ENCODE measurements at regions not wholly inside any gene's neighbourhood (a gene's known extent, or its start where the extent isn't known, plus 50 kb on each side); places are given as distances from the start of the nearest gene placed in this dataset.

GRCh38 chr5:23353286-23353685 is 154.1 kb upstream of the PRDM9 start:
- no peak for DNase-seq

DNA sequence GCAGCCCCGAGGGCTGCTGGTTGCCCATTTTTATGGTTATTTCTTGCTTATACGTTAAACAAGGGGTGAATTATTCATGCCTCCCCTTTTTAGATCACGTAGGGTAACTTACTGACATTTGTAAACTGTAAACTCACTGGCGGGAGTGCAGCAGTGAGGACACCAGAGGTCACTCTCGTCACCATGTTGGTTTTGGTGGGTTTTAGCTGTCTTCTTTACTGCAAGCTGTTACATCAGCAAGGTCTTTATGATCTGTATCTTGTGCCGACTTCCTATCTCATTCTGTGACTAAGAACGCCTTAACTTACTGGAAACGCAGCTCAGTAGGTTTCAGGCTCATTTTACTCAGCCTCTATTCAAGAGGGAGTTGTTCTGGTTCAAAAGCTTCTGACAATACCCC is 155.0 kb upstream of the PRDM9 start:
- DNase-seq, result no peak

DNA sequence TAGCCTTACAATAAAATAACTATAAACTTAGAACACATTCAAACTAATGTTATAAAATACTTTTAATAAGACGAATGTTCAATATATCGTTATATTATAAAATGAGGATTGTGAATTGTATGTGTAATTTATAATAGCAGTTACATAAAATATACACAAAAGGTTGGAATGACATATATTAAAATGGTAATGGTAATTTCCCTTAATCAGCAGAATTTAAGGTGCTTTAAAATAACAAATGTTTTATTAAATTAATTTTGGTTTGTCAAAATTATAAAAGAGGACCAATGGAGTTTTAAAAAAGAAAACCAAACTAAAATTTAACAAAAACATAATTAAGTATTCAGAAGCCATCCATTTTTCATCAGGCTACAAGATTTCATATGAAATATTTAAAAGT is 164.3 kb upstream of the PRDM9 start:
- no peak for DNase-seq

GRCh38 chr5:23332650-23333251 is 174.7 kb upstream of the PRDM9 start:
- DNase-seq, result no peak

DNA sequence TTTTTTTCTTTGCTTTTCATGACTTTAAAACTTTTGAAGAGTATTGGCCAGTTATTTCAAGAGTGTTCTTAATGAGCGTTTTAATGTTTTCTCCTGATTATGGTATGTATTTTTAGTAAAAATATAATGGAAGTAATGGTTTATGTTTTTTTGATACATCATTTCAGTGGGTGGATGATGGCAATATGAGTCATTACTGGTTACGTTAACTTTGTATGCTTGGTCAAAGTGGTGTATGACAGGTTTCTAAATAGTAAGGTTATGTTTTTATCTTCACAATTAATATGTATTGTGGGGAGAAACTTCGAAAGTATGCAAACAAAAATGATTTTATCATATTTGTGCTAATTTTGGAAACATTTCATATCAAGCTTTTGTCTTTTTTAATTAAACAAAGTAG is 176.7 kb upstream of the PRDM9 start:
- no peak for DNase-seq

DNA sequence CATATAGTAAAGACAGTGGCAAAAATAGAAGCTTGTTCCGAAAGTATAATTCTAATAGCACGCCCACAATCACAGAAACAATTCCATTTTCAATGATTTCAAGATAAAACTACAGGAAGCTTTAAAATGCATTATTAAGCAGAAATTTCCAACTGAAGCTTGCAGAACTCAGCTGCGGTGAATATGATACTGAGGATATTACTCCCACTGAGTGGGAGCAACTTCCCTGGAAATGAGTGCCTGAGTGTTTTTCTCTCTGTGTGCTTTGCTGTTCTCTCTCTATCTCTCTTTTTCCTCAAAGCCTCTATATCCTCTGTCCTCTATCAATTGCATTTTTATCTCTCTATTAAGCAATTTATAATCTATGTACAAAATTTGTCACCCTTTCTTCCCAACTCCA is 187.5 kb upstream of the PRDM9 start:
- DNase-seq, result no peak

DNA sequence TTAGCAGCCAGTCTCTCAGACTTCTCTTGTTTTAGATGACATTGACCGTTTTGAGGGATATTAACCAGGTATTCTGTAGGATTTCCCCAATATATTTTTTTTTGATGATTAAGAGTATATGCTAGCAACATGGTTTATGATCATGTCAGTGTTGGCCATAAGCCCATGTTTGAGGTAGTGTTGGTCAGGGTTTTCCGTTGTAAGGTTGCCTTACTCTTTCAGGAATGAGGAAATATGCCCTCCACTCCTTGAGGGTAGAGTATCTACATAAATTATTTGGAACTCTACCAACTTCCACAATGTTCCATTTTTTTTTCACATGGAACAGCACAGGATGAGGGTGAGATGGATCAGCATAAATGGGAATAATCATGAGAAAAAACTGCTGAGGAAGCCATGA is 188.4 kb upstream of the PRDM9 start:
- no peak for DNase-seq

GRCh38 chr5:23318166-23318565 is 189.2 kb upstream of the PRDM9 start:
- DNase-seq, result no peak

GRCh38 chr5:23316060-23316591 is 191.3 kb upstream of the PRDM9 start:
- DNase-seq, result no peak

GRCh38 chr5:23314827-23315226 is 192.6 kb upstream of the PRDM9 start:
- DNase-seq, result no peak

GRCh38 chr5:23305055-23305454 is 202.4 kb upstream of the PRDM9 start:
- DNase-seq, result no peak

- no peak for DNase-seq
Measured at GRCh38 chr5:23303836-23304235, 203.6 kb upstream of the PRDM9 start.

DNA sequence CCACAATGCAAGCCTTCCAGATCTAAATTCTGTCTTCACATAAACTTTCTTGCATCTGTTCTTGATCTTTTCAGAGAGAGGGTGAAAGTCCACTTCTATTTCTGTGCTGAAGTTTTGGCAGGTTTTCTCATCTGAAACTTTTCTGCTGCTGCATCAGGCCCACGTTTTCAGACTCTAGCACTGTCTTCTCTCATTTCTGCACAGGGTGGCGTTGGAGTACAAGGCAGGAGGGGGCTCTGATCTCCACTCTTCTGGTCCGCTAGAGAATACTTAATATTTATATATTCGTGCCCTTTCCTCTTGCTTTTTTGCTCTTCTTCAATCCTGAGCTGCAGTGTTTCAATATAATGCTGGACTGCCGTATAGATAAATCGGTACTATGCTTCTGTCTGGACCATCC is 204.0 kb upstream of the PRDM9 start:
- no peak for DNase-seq

- no peak for DNase-seq
Measured at GRCh38 chr5:23302438-23302837, 205.0 kb upstream of the PRDM9 start.

GRCh38 chr5:23289162-23289561 is 218.2 kb upstream of the PRDM9 start:
- DNase-seq, result no peak

DNA sequence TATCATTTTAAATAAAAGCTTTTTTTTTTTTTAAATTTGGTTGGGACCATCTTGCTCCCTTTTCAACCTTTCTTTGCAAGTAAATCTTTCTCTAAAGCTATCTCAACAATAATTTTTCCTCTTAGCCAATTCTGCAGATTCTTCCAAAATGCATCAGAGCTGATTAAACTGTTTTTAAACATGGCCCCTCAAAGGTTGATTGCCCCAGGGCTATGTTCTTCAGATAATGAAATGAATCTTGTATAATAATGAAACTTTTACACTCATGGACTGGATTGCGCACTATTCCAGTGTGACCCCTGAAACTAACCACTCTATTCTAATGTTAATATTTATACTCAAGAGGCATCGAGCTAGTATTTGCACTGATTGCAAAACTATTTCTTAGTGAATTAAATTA is 222.8 kb upstream of the PRDM9 start:
- DNase-seq, result no peak

- DNase-seq, result no peak
Measured at GRCh38 chr5:23274171-23274570, 233.2 kb upstream of the PRDM9 start.

DNA sequence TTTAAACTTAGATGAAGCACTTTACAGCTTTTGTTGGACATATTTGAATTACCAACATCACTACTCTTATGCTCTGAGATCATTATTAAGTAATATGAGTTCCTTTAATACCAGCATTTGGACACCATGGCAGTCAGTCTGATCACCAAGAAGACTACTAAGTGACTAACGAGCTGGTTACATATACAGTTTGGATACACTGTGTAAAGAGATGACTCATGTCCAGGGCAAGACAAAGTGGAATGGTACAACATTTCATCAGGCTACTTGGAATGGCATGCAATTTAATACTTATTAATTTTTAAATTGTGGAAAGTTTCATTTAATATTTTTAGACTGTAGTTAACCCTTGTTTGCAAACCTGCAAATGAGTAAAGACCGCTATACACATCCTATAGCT is 237.4 kb upstream of the PRDM9 start:
- DNase-seq, result no peak

DNA sequence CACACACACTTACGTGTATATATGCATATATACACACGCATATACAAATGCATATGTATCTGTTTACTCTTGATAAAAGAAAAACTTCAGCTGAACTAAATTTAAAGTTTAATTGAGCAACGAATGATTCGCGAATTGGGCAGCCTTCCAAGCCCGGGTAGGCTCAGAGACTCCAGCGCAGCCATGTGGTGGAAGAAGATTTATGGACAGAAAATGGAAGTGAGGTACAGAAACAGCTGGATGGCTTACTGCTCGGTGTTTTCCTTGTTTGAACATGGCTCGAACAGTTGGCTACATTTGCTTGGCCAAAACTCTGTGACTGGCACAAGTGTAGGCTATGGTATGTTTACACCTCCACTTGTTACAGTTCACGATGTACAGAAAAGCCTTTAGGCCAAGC is 239.3 kb upstream of the PRDM9 start:
- DNase-seq, result no peak

DNA sequence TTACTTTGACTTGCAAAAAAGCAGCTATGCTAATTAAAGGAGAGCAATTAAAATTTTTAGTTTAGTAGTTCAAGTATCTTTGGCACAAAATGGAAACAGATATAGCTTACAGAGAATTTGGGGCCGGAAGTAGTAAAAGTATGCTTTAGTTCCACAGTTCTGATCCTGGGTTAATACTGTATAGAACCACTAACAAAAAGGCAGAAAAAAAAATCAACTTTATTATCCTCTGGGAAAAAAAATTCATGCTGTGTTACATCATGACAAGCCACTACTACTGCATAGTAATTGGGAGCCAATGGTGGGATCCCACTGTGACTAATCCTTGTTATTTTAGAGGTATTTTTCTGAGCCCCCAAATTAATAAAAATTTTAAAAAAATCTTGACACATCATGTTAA is 246.8 kb upstream of the PRDM9 start:
- no peak for DNase-seq

DNA sequence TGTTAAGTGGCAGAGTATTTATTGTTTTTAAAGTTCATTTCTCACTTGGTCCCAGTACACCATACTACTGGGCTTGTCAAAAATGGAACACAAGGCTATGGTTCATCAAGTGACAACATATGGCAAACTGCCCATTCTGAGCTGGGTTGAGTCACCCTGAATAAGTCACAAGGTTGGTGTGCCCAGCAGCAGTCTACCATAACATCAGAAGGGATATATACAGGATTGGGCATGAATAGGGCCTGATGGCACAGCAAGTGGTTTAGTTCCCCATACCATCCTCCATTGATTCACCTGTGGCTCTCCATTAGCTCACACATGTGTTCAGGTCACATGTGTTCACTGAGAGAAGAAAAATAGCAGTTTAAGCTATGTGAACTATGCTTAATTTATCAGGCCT is 249.8 kb upstream of the PRDM9 start:
- DNase-seq, result no peak

GRCh38 chr5:23253621-23254198 is 253.7 kb upstream of the PRDM9 start:
- DNase-seq, result no peak

DNA sequence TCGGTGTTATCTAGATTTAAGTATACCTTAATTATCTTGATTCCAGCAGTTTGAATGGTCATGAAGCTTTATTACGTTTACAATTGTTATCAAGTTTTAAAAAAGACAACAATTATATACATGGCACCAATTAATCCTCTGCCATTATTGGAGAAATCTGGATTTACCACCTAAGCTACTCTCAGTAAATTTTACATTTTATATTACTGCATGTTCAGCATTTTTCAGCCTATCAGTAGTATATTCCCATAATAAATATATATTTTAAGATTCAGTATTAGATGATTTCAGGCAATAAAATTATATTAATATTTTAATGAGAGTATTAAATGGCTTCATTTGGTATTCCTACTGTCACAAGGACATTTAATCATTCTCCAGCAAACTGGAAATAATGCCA is 264.5 kb upstream of the PRDM9 start:
- no peak for DNase-seq

DNA sequence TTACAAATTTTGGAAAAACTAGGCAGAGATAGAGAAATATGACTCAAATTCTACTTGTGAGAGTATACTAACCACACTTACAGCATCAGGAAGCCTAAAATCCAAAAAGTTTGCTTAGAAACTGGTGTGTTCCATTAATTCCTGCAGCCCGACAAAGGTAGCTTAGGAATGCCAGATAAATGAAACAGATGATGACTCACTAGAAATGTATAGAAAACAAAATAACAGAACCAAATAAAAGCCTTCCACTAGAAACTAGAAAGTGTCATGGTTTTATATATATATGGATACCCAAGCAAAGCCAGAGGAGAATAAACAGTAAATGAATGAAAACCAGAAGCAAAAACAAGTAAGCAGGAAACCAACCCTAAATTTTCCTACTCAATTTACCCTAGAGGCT is 272.2 kb upstream of the PRDM9 start:
- no peak for DNase-seq

DNA sequence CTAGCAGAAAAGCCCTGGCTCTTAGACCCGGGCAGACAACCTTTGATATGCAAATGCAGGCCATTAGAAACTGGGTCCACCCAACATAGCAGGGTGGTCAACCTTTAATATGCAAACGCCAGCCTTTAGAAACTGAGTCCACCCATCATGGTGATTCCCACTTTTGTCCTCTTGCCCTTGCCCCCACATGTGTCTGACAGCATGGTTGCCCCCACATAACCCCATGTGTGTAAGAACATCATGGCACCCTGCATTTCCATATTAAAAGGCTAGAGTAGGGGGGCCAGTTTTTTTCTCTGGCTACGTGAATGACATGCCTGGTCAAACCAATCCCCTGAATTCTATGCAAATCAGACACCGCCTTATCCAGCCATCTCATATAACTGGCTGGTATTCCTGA is 273.2 kb upstream of the PRDM9 start:
- DNase-seq, result no peak
